ENCODE measurements at regions not wholly inside any gene's neighbourhood (a gene's known extent, or its start where the extent isn't known, plus 50 kb on each side); places are given as distances from the start of the nearest gene placed in this dataset.

GRCh38 chr3:194009019-194009418 lies 126.9 kb upstream of the HES1 start:
- TF ChIP-seq POLR2A (IDR thresholded peaks at IDR 0.05) (no peak), EP300 (IDR thresholded peaks at IDR 0.05) (no peak), POLR2AphosphoS5 (IDR thresholded peaks at IDR 0.05) (no peak)
- TF ChIP-seq, protein P1, sequence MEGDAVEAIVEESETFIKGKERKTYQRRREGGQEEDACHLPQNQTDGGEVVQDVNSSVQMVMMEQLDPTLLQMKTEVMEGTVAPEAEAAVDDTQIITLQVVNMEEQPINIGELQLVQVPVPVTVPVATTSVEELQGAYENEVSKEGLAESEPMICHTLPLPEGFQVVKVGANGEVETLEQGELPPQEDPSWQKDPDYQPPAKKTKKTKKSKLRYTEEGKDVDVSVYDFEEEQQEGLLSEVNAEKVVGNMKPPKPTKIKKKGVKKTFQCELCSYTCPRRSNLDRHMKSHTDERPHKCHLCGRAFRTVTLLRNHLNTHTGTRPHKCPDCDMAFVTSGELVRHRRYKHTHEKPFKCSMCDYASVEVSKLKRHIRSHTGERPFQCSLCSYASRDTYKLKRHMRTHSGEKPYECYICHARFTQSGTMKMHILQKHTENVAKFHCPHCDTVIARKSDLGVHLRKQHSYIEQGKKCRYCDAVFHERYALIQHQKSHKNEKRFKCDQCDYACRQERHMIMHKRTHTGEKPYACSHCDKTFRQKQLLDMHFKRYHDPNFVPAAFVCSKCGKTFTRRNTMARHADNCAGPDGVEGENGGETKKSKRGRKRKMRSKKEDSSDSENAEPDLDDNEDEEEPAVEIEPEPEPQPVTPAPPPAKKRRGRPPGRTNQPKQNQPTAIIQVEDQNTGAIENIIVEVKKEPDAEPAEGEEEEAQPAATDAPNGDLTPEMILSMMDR (IDR thresholded peaks at IDR 0.05) = no peak
- Histone ChIP-seq H3K27ac (no peak overlapping the region), H3K27me3 (no peaks in the 10 kb centered on the region), H3K4me1 (peaks cover 21% of the 10 kb centered on the region), H3K36me3 (no peaks in the 10 kb centered on the region), H3K4me3 (no peak overlapping the region), H3K9me3 (no peaks in the 10 kb centered on the region)
- WGBS = 91% methylated on average over 5 of the region's 5 CpGs
- no peak for DNase-seq (ENCODE audit: low spot score in 2 of 2)

DNA sequence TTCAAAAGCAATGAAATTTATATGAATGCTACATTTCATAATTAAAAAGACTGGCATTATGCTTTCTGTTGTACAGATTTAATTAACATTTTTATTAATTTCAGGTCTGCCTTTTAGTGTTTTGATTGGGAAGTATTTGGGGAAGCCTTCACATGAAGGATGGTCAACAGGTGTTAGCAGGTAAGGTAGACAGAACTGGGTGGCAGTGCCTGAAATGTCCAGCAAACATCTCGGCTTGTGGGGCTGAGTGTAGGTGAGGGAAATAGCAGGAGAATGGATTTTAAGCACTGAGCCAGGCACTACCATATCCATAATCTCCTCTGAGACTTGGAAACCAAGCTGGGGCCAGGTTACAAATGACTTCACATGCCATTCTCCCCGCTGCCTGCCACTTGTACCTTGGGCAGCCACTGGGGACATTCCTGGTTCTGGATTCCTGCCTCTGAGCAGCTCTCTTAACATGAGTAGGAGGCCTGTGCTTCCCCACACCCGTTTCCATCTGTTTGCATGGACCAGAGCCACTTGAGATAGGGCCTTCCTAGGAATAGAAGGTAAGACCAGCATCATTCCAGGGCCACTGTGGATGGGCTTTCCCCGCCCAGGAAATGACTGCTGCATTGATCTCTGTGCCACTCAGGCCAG lies 125.9 kb upstream of the HES1 start:
- Histone ChIP-seq H3K9me3 (no peaks in the 10 kb centered on the region), H3K4me3 (no peak overlapping the region), H3K36me3 (no peaks in the 10 kb centered on the region), H3K4me1 (peaks cover 11% of the 10 kb centered on the region), H3K27me3 (no peaks in the 10 kb centered on the region), H3K27ac (no peak overlapping the region)
- DNase-seq (ENCODE audit: low spot score in 2 of 2) = no peak
- TF ChIP-seq POLR2AphosphoS5 (IDR thresholded peaks at IDR 0.05) = no peak
- TF ChIP-seq POLR2A (IDR thresholded peaks at IDR 0.05) = no peak
- TF ChIP-seq, protein P1 (IDR thresholded peaks at IDR 0.05) = no peak
- TF ChIP-seq EP300 (IDR thresholded peaks at IDR 0.05) = no peak
- WGBS = 88% methylated on average over 4 of the region's 4 CpGs

GRCh38 chr3:194011807-194012206 lies 124.1 kb upstream of the HES1 start:
- TF ChIP-seq EP300 (IDR thresholded peaks at IDR 0.05) (no peak), POLR2A (IDR thresholded peaks at IDR 0.05) (no peak), POLR2AphosphoS5 (IDR thresholded peaks at IDR 0.05) (no peak)
- TF ChIP-seq, protein P1 (IDR thresholded peaks at IDR 0.05) = no peak
- no peak for DNase-seq (ENCODE audit: low spot score in 2 of 2)
- Histone ChIP-seq H3K4me1 (no peaks in the 10 kb centered on the region), H3K9me3 (no peaks in the 10 kb centered on the region), H3K36me3 (no peaks in the 10 kb centered on the region), H3K4me3 (no peak overlapping the region), H3K27ac (no peak overlapping the region), H3K27me3 (no peaks in the 10 kb centered on the region)
- WGBS = 90% methylated on average over 3 of the region's 3 CpGs

- H3K4me1 ChIP-seq = no peaks in the 10 kb centered on the region
- no peaks in the 10 kb centered on the region for H3K27me3 ChIP-seq
- no peak for DNase-seq (ENCODE audit: low spot score in 2 of 2)
- H3K4me3 ChIP-seq = no peak overlapping the region
- TF ChIP-seq, protein P1 (IDR thresholded peaks at IDR 0.05) = no peak
- TF ChIP-seq POLR2A (IDR thresholded peaks at IDR 0.05) (no peak), EP300 (IDR thresholded peaks at IDR 0.05) (no peak), POLR2AphosphoS5 (IDR thresholded peaks at IDR 0.05) (no peak)
- H3K36me3 ChIP-seq = no peaks in the 10 kb centered on the region
- no peak overlapping the region for H3K27ac ChIP-seq
- WGBS = 95% methylated on average over 4 of the region's 4 CpGs
- H3K9me3 ChIP-seq = no peaks in the 10 kb centered on the region
Measured at GRCh38 chr3:194013928-194014327, 122.0 kb upstream of the HES1 start.

GRCh38 chr3:194014756-194015155 lies 121.2 kb upstream of the HES1 start:
- 62% methylated on average over 4 of the region's 4 CpGs for WGBS
- H3K36me3 ChIP-seq = no peaks in the 10 kb centered on the region
- H3K27ac ChIP-seq = no peak overlapping the region
- H3K27me3 ChIP-seq = no peaks in the 10 kb centered on the region
- no peaks in the 10 kb centered on the region for H3K9me3 ChIP-seq
- DNase-seq (ENCODE audit: low spot score in 2 of 2) = no peak
- no peak overlapping the region for H3K4me3 ChIP-seq
- TF ChIP-seq POLR2A (IDR thresholded peaks at IDR 0.05) (no peak), POLR2AphosphoS5 (IDR thresholded peaks at IDR 0.05) (no peak), EP300 (IDR thresholded peaks at IDR 0.05) (no peak)
- TF ChIP-seq, protein P1 (IDR thresholded peaks at IDR 0.05) = no peak
- H3K4me1 ChIP-seq = no peaks in the 10 kb centered on the region

All from suprapubic skin (tissue), 4 donors.